ENCODE measurements at regions not wholly inside any gene's neighbourhood (a gene's known extent, or its start where the extent isn't known, plus 50 kb on each side); places are given as distances from the start of the nearest gene placed in this dataset.
"Not testable (repeated sequence)": the region's sequence is repeated elsewhere in the genome, so short reads cannot be mapped to it uniquely, and the experiment has no call there.

DNA sequence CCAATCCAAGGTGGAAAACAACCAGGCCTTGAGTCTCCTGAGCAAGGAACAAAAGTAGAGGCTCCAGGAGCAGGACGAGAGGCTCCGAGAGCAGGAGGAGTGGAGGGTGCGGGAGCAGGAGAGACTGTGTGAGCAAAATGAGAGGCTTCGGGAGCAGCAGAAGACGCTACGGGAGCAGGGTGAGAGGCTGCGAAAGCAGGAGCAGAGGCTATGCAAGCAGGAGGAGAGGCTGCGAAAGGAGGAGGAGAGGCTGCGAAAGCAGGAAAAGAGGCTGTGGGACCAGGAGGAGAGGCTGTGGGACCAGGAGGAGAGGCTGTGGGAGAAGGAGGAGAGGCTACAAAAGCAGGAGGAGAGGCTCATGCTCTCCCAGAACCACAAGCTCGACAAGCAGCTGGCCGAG lies 60.3 kb upstream of the UBE2Q2 start:
- H3K9me3 Mint-ChIP-seq = no peaks in the 10 kb centered on the region
- H3K4me3 Mint-ChIP-seq = no peak overlapping the region
- TF ChIP-seq, protein P1, sequence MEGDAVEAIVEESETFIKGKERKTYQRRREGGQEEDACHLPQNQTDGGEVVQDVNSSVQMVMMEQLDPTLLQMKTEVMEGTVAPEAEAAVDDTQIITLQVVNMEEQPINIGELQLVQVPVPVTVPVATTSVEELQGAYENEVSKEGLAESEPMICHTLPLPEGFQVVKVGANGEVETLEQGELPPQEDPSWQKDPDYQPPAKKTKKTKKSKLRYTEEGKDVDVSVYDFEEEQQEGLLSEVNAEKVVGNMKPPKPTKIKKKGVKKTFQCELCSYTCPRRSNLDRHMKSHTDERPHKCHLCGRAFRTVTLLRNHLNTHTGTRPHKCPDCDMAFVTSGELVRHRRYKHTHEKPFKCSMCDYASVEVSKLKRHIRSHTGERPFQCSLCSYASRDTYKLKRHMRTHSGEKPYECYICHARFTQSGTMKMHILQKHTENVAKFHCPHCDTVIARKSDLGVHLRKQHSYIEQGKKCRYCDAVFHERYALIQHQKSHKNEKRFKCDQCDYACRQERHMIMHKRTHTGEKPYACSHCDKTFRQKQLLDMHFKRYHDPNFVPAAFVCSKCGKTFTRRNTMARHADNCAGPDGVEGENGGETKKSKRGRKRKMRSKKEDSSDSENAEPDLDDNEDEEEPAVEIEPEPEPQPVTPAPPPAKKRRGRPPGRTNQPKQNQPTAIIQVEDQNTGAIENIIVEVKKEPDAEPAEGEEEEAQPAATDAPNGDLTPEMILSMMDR (conservative IDR thresholded peaks at IDR 0.05) = no peak
- peaks cover 5% of the 10 kb centered on the region for H3K4me1 Mint-ChIP-seq
- DNase-seq (ENCODE audit: low read depth, low spot score) = no peak
- H3K27ac Mint-ChIP-seq (ENCODE audit: unreplicated experiment) = no peak overlapping the region
- no peaks in the 10 kb centered on the region for H3K36me3 Mint-ChIP-seq (ENCODE audit: low read depth)
- H3K27me3 Mint-ChIP-seq (ENCODE audit: low read depth) = peaks cover 23% of the 10 kb centered on the region

DNA sequence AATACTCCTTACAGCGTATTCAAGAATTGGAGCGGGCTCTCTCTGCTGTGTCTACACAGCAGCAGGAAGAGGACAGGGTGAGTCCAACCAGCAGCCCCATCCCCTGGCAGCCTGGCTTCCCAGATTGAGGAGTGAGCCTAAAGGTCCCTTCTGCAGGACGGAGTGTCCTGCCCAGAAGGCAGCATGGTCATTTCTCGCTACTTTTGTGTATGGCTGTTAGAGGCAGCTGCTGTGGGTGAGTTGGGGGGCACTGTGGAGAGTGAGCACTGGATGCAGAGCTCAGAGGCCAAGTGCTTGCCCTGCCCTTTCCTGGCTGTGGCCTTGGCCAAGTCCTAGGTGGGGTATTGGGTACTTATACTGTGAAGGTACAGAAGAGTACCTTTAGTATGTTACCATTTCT lies 62.3 kb upstream of the UBE2Q2 start:
- not testable (repeated sequence) for H3K4me3 Mint-ChIP-seq

DNA sequence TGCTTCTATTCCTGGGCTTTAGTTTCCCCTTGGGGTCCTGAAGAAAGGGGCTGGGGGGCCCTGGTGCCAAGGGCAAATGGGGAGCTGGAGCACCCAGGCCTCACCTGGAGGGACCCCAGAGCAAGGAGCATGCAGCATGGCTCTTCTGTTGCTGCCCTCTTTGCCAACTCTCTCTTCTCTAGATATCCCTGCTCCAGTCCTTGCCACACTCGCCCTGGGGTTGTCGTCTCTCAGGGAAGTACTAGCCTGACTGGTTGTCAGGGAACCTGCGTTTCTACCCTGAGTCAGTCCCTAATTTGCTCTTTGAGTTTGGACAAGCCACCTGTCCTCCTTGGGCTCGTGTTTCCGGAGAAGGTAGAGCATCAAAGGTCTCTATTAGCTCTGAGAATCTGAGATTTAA lies 63.7 kb upstream of the UBE2Q2 start:
- Mint-ChIP-seq H3K36me3 (ENCODE audit: low read depth) (no peaks in the 10 kb centered on the region), H3K9me3 (no peaks in the 10 kb centered on the region), H3K4me3 (no peak overlapping the region), H3K4me1 (peaks cover 12% of the 10 kb centered on the region), H3K27ac (ENCODE audit: unreplicated experiment) (no peak overlapping the region), H3K27me3 (ENCODE audit: low read depth) (peaks cover 7% of the 10 kb centered on the region)
- TF ChIP-seq, protein P1 (conservative IDR thresholded peaks at IDR 0.05) = no peak
- DNase-seq (ENCODE audit: low read depth, low spot score) = no peak

More for the DNA sequence above, 62.3 kb upstream of the UBE2Q2 start:
- not testable (repeated sequence) for H3K9me3 Mint-ChIP-seq; DNase-seq (ENCODE audit: low read depth, low spot score); H3K36me3 Mint-ChIP-seq (ENCODE audit: low read depth)
- Mint-ChIP-seq H3K27ac (ENCODE audit: unreplicated experiment) (peak overlapping the region; percentile 35), H3K4me1 (peaks cover 11% of the 10 kb centered on the region), H3K27me3 (ENCODE audit: low read depth) (peaks cover 10% of the 10 kb centered on the region)

DNA sequence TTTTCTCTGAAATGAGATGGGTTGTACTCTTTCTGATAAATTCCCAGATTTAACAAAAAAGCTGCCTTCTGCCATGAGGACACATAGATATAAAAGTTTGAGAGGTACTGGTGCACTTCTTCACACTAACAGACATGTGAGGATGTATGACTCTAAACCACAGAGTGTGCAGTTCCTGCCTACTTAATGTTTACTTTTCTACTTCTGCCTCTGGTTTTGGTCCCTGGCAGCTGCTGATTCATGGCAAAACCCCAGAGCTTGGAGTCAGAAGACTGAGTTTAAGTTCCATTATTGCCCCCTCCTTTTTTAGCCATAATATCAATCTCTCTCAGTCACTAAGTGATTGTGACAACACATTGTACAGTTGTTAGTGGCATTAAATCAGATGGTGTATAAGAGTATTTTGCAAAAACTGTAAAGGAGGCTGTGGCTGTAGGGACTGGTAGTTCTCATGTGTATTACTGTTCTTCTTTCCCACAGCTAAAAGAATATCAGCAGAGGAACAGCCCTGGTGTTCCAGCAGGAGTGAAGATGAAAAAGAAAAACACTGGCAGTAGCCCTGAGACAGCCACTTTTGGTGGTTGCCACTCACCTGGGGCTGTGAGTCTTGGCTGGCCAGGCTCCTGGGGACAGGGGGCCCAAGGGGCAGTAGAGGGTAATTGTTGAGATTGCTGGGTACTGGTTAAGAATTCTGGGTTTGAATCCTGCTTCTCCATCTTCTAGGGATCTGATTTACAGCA lies 64.4 kb upstream of the CSPG4 start:
- not testable (repeated sequence) for H3K27me3 Mint-ChIP-seq (ENCODE audit: low read depth); H3K27ac Mint-ChIP-seq (ENCODE audit: unreplicated experiment); H3K9me3 Mint-ChIP-seq; H3K36me3 Mint-ChIP-seq (ENCODE audit: low read depth); H3K4me3 Mint-ChIP-seq; DNase-seq (ENCODE audit: low read depth, low spot score)
- H3K4me1 Mint-ChIP-seq = peaks cover 13% of the 10 kb centered on the region

DNA sequence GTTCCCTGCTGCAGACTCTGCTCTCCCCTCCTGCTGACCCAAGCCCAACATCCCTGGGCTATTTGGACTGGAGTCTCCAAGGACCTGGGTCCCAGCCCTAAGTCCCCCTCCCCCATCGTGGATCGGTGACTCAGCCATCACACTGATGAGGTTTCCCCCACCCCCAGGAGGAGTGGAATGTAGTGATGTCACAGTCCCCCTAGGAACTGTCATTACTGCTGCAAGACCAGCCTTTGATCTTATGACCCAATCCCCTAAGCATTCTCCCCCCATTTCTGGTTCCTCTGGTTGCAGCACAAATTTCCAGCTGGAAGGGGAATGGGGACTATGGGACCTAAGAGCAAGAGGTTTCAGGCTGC lies 63.4 kb upstream of the CSPG4 start:
- Mint-ChIP-seq H3K27ac (ENCODE audit: unreplicated experiment) (no peak overlapping the region), H3K4me1 (peaks cover 22% of the 10 kb centered on the region), H3K4me3 (no peak overlapping the region), H3K27me3 (ENCODE audit: low read depth) (no peaks in the 10 kb centered on the region), H3K36me3 (ENCODE audit: low read depth) (no peaks in the 10 kb centered on the region), H3K9me3 (no peaks in the 10 kb centered on the region)
- no peak for DNase-seq (ENCODE audit: low read depth, low spot score)
- TF ChIP-seq, protein P1 (conservative IDR thresholded peaks at IDR 0.05) = no peak

DNA sequence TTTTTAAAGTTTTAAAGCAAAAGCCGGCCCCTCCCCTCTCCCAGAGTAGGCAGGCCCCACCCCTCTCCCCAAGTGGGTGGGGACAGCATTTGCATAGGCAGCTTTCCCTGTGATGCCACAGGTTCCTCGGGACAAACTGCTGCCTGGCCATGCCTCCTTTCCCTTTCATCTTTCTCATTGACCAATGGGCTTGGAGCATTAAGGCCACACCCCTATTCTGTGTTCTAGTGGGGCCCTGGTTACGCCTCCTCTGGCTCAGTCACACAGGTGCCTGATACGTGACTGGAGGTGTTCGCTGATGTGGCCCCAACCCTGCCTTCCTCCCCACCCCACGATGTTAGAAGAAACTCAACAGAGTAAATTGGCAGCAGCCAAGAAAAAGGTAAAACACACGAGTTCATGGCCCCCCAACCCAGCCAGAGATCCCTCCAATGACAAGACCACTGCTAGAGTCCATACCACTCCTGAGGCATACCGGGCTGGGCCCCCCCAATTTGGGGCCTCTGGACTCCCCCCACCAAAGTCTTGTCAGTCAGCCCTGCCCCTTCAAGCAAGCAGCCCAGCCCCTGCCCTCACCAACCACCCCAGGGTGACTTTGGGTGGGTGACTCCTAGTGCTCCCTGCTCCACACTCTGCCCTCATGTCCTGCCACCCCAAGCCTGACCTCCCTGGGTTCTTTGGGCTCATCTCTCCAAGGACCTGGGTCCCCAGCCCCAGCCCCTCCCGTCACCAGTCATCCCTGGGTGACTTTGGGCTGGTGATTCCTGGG lies 62.8 kb upstream of the CSPG4 start:
- Mint-ChIP-seq H3K27ac (ENCODE audit: unreplicated experiment) (no peak overlapping the region), H3K9me3 (no peaks in the 10 kb centered on the region), H3K4me1 (peaks cover 26% of the 10 kb centered on the region), H3K36me3 (ENCODE audit: low read depth) (no peaks in the 10 kb centered on the region), H3K27me3 (ENCODE audit: low read depth) (no peaks in the 10 kb centered on the region), H3K4me3 (no peak overlapping the region)
- no peak for DNase-seq (ENCODE audit: low read depth, low spot score)
- TF ChIP-seq, protein P1 (conservative IDR thresholded peaks at IDR 0.05) = no peak

DNA sequence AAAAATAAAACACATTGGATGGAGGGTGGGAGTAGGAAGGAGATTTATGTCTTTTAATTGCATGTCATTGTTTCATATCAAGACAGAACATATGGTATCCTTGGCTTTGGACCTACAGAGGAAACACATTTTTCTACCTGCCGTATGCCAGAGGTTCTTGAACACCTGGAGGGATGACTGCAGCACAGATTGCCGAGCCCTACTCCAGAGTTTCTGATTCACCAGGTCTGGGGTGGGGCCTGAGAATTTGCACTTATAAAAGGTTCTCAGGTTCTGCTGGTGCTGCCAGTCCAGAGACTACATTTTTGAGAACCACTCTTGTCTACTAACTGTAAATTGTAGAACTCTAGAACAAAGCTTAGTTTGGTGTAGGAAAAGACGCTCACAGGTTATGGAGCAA lies 61.3 kb upstream of the CSPG4 start:
- not testable (repeated sequence) for H3K27ac Mint-ChIP-seq (ENCODE audit: unreplicated experiment); H3K4me3 Mint-ChIP-seq; DNase-seq (ENCODE audit: low read depth, low spot score); H3K36me3 Mint-ChIP-seq (ENCODE audit: low read depth); H3K9me3 Mint-ChIP-seq; H3K27me3 Mint-ChIP-seq (ENCODE audit: low read depth)
- peaks cover 33% of the 10 kb centered on the region for H3K4me1 Mint-ChIP-seq

DNA sequence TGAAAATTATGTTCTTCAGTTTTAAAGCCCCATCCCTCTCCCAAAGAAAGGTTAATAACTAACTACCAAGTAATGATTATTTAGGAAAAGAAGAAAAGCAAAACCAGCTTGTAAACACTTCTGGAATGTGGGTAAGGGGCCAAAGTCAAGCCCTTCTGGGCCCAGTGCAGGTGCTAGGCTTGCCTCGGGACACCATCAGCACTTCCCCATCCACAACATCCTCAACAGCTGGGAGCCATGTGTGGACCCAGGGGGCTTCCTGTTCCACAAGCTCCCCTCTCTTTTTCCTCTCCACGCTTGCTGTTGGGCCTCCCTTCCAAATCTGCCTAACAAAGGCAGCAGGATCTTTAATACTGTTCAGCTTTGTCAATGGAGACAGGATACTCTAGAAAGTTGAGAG lies 58.4 kb upstream of the CSPG4 start:
- not testable (repeated sequence) for H3K36me3 Mint-ChIP-seq (ENCODE audit: low read depth); DNase-seq (ENCODE audit: low read depth, low spot score); H3K27me3 Mint-ChIP-seq (ENCODE audit: low read depth); H3K9me3 Mint-ChIP-seq; H3K27ac Mint-ChIP-seq (ENCODE audit: unreplicated experiment); H3K4me3 Mint-ChIP-seq
- peaks cover 23% of the 10 kb centered on the region for H3K4me1 Mint-ChIP-seq

Data from neural crest cell (in vitro differentiated cells).